ENCODE measurements at regions not wholly inside any gene's neighbourhood (a gene's known extent, or its start where the extent isn't known, plus 50 kb on each side); places are given as distances from the start of the nearest gene placed in this dataset.

DNA sequence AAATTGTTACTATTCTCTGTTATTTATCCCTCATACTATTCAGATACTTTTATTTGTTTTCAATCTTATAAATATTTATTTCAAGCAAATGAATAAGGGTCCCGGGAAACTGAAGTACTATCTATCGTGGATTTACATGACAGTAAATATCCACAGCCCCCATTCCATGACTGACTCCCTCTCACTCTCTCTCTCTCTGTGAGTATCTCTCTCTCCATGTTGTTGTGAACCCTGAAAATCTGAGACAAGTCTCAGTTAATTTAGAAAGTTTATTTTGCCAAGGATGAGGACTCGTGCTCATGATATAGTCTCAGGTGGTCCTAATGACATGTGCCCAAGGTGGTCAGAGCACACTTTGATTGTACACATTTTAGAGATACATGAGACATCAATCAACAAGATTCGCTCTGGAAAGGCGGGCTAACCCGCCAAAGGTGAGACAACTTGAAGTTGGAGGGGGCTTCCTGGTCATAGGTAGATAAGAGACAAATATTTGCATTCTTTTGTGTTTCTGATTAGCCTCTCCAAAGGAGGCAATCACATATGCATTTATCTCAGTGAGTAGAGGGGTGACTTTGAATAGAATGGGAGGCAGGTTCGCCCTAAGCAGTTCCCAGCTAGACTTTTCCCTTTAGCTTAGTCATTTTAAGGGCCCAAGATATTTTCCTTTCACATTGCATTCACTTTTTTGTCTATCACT lies 986.4 kb downstream of the NLGN4X start:
- TF ChIP-seq YY1 (IDR thresholded peaks at IDR 0.05; ENCODE audit: insufficient read depth, insufficient read length) (no peak), ZNF274 (IDR thresholded peaks at IDR 0.05; ENCODE audit: low read depth, low read length) (no peak), SUZ12 (IDR thresholded peaks at IDR 0.05; ENCODE audit: extremely low read depth, insufficient read depth, insufficient read length) (no peak)

Data from NT2/D1 (cell line).